HPDE6-E6E7 (cell line): ENCODE measurements at regions not wholly inside any gene's neighbourhood (a gene's known extent, or its start where the extent isn't known, plus 50 kb on each side); places are given as distances from the start of the nearest gene placed in this dataset.
"Not testable (repeated sequence)": the region's sequence is repeated elsewhere in the genome, so short reads cannot be mapped to it uniquely, and the experiment has no call there.

Source experiments
- DNase-seq: peaks from one replicate; pipeline ENCODE4 v3.0.0; 2011; ENCODE audit warnings: missing footprints; ENCODE audit errors: extremely low spot score

GRCh38 chr3:82030916-82031315 is 269.5 kb upstream of the GBE1 start:
- no peak for DNase-seq

- no peak for DNase-seq
Observed at GRCh38 chr3:82022836-82023235, 261.4 kb upstream of the GBE1 start.

- DNase-seq, result no peak
Observed at GRCh38 chr3:82020282-82020681, 258.8 kb upstream of the GBE1 start.

- DNase-seq, result no peak
Observed at GRCh38 chr3:82015241-82015640, 253.8 kb upstream of the GBE1 start.

GRCh38 chr3:82012775-82013174 is 251.3 kb upstream of the GBE1 start:
- DNase-seq, result no peak

- DNase-seq, result no peak
Observed at GRCh38 chr3:82011336-82011735, 249.9 kb upstream of the GBE1 start.

GRCh38 chr3:82005266-82005665 is 243.8 kb upstream of the GBE1 start:
- no peak for DNase-seq

GRCh38 chr3:82004266-82004665 is 242.8 kb upstream of the GBE1 start:
- DNase-seq, result no peak

- no peak for DNase-seq
Observed at GRCh38 chr3:82002986-82003642, 241.7 kb upstream of the GBE1 start.

GRCh38 chr3:82002491-82002890 is 241.0 kb upstream of the GBE1 start:
- DNase-seq, result no peak

- DNase-seq, result no peak
Observed at GRCh38 chr3:82001276-82001923, 240.0 kb upstream of the GBE1 start.

- DNase-seq, result no peak
Observed at GRCh38 chr3:82000773-82001172, 239.3 kb upstream of the GBE1 start.

- DNase-seq, result no peak
Observed at GRCh38 chr3:82000350-82000749, 238.9 kb upstream of the GBE1 start.

GRCh38 chr3:81998907-81999306 is 237.5 kb upstream of the GBE1 start:
- no peak for DNase-seq

- DNase-seq, result no peak
Observed at GRCh38 chr3:81998139-81998755, 236.8 kb upstream of the GBE1 start.

GRCh38 chr3:81997390-81997789 is 235.9 kb upstream of the GBE1 start:
- no peak for DNase-seq

- peak; percentile 1 for DNase-seq
Observed at GRCh38 chr3:81995329-81995728, 233.9 kb upstream of the GBE1 start.

GRCh38 chr3:81989758-81990157 is 228.3 kb upstream of the GBE1 start:
- no peak for DNase-seq

- no peak for DNase-seq
Observed at GRCh38 chr3:81989274-81989673, 227.8 kb upstream of the GBE1 start.

GRCh38 chr3:81987412-81987811 is 226.0 kb upstream of the GBE1 start:
- not testable (repeated sequence) for DNase-seq

GRCh38 chr3:81985996-81986723 is 224.7 kb upstream of the GBE1 start:
- DNase-seq, result no peak

GRCh38 chr3:81983382-81983781 is 221.9 kb upstream of the GBE1 start:
- no peak for DNase-seq
